Breast epithelium (tissue), 4 donors: ENCODE measurements at regions not wholly inside any gene's neighbourhood (a gene's known extent, or its start where the extent isn't known, plus 50 kb on each side); places are given as distances from the start of the nearest gene placed in this dataset.

Experiments
- DNase-seq, 2 donors: peaks; one replicate each; pipeline ENCODE4 v3.0.0-alpha.2; 2019; ENCODE audit warnings: low spot score in 2 of 2
- H3K27ac ChIP-seq, 2 donors: fragments of 200-600 bp; sonication (generic) in 1 of 2; one replicate each; pipeline ENCODE4 v1.5.1; 2016 to 2019; ENCODE audit warnings: mild to moderate bottlenecking in 1 of 2
- H3K27me3 ChIP-seq, 2 donors: fragments of 200-600 bp; sonication (generic) in 1 of 2; one replicate each; pipeline versions ENCODE4 v1.5.1 to v1.6.0; 2017 to 2019; ENCODE audit warnings: control low read depth in 1 of 2, mild to moderate bottlenecking in 1 of 2
- H3K36me3 ChIP-seq: fragments of 200-600 bp; one replicate; pipeline ENCODE4 v1.5.1; 2019
- H3K4me1 ChIP-seq, 2 donors: fragments of 200-600 bp; sonication (generic); one replicate each; pipeline ENCODE4 v1.5.1; 2016 to 2019; ENCODE audit warnings: control low read depth in 1 of 2
- H3K4me3 ChIP-seq, 3 donors: fragments of 200-600 bp; sonication (generic); 1 replicate in 2 of 3; 2 replicates in 1 of 3; pipeline ENCODE4 v1.5.1; 2016 to 2019; ENCODE audit warnings: mild to moderate bottlenecking in 3 of 3, moderate library complexity in 2 of 3
- H3K9me3 ChIP-seq, 2 donors: fragments of 200-600 bp; sonication (generic) in 1 of 2; one replicate each; pipeline ENCODE4 v1.5.1; 2016 to 2019; ENCODE audit warnings: control low read depth in 1 of 2
- POLR2A ChIP-seq: fragments of 450-650 bp; IDR thresholded peaks from one replicate; pipeline ENCODE4 v1.6.1; 2016; ENCODE audit warnings: antibody characterized with exemption, mild to moderate bottlenecking, moderate library complexity
- POLR2AphosphoS5 ChIP-seq, 3 donors: sonication (generic); formaldehyde crosslinking; IDR thresholded peaks; one replicate each; pipeline ENCODE4 v1.6.1; 2017; ENCODE audit warnings: antibody characterized with exemption in 3 of 3
- intact Hi-C: fragments of 100-400 bp; cut with DNase I; formaldehyde crosslinking; loops from one replicate; pipeline ENCODE4 v1.15.1; 2023; ENCODE audit warnings: low total_unique reads
- TF ChIP-seq, protein P1 (sequence below), 3 donors: fragments of 450-650 bp; IDR thresholded peaks; one replicate each; pipeline ENCODE4 v1.5.1; 2016 to 2017; ENCODE audit warnings: antibody characterized with exemption in 3 of 3, mild to moderate bottlenecking in 3 of 3, moderate library complexity in 3 of 3

DNA sequence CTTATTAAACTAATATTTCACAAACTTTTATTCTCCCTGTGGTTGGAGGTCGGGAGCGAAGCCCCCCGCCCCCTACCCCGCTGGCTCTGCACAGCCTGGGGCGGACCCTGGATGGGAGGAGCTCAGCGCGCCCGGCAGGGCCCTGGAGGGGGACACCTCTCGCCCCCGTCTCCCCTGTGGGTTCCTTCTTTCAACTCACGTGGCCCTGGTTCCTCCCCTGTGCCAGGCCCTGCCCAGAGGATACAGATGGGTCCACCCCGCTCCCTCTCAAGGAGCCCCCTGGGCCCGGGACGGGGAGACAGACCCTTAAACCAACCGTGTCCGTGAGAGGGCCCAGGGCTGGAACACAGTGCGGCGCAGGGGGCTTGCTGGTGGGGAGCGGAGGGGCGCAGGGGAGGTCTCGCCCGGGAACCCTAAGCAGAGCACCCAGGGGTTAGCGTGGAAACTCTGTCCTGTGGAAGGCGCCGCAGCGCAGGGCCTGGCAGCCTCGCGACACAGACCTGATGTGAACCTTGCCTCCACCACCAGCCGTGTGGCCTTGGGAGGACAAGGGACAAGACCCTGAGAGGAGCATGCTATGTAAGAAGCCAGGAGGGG is 103.7 kb upstream of the MVB12B start:
- Histone ChIP-seq H3K27me3 (peaks cover 0 to 51% of the 10 kb centered on the region in 2 donors), H3K4me1 (no peaks in the 10 kb centered on the region), H3K27ac (no peak overlapping the region), H3K9me3 (peaks cover 0 to 13% of the 10 kb centered on the region in 2 donors), H3K36me3 (no peaks in the 10 kb centered on the region), H3K4me3 (no peak overlapping the region)
- TF ChIP-seq, protein P1, sequence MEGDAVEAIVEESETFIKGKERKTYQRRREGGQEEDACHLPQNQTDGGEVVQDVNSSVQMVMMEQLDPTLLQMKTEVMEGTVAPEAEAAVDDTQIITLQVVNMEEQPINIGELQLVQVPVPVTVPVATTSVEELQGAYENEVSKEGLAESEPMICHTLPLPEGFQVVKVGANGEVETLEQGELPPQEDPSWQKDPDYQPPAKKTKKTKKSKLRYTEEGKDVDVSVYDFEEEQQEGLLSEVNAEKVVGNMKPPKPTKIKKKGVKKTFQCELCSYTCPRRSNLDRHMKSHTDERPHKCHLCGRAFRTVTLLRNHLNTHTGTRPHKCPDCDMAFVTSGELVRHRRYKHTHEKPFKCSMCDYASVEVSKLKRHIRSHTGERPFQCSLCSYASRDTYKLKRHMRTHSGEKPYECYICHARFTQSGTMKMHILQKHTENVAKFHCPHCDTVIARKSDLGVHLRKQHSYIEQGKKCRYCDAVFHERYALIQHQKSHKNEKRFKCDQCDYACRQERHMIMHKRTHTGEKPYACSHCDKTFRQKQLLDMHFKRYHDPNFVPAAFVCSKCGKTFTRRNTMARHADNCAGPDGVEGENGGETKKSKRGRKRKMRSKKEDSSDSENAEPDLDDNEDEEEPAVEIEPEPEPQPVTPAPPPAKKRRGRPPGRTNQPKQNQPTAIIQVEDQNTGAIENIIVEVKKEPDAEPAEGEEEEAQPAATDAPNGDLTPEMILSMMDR (IDR thresholded peaks at IDR 0.05), result no peak
- TF ChIP-seq POLR2A, result no peak
- no peak for TF ChIP-seq POLR2AphosphoS5 (IDR thresholded peaks at IDR 0.05)
- DNase-seq, result no peak
- intact Hi-C loops, result no loop called here

DNA sequence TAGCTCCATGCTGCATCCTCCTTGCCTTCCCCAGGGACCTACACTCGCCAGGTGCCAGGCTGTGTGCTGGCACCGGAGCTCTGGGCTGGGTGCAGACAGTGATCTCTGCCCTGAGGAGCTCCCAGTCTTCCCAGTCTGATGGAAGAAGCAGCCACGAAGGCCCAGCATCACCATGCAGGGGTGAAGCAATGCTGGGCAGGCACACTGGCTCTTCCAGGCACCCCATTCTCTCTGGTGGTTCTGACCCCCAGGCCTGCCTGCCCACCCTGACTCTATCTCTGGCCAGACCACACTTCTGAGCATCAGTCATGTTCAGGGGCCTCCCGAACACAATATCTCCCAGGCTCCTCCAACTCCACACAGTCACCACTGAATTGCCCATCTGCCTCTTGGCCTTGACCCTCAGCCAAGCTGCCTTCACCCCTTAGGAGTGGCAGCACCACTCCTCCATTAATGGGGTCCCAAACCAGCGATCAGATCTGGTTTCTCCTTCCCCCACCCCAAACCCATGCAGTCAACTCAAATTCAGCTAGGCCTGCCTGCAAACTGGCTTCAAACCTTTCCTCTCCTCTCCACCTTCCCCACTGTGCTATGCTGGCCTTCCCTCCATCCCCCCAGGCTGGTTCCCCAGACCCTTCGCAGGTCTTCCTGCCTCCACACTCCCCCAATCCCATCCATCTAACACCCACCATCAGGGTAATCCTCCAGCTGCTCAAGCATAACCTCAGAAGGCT is 102.7 kb upstream of the MVB12B start:
- intact Hi-C loops, result no loop called here
- TF ChIP-seq POLR2AphosphoS5 (IDR thresholded peaks at IDR 0.05), result no peak
- TF ChIP-seq POLR2A, result no peak
- TF ChIP-seq, protein P1 (IDR thresholded peaks at IDR 0.05), result no peak
- no peaks in the 10 kb centered on the region for H3K36me3 ChIP-seq
- no peak overlapping the region for H3K27ac ChIP-seq
- DNase-seq, result no peak
- peaks cover 0 to 13% of the 10 kb centered on the region in 2 donors for H3K9me3 ChIP-seq
- no peak overlapping the region for H3K4me3 ChIP-seq
- no peaks in the 10 kb centered on the region for H3K4me1 ChIP-seq
- H3K27me3 ChIP-seq, result peaks cover 0 to 51% of the 10 kb centered on the region in 2 donors

DNA sequence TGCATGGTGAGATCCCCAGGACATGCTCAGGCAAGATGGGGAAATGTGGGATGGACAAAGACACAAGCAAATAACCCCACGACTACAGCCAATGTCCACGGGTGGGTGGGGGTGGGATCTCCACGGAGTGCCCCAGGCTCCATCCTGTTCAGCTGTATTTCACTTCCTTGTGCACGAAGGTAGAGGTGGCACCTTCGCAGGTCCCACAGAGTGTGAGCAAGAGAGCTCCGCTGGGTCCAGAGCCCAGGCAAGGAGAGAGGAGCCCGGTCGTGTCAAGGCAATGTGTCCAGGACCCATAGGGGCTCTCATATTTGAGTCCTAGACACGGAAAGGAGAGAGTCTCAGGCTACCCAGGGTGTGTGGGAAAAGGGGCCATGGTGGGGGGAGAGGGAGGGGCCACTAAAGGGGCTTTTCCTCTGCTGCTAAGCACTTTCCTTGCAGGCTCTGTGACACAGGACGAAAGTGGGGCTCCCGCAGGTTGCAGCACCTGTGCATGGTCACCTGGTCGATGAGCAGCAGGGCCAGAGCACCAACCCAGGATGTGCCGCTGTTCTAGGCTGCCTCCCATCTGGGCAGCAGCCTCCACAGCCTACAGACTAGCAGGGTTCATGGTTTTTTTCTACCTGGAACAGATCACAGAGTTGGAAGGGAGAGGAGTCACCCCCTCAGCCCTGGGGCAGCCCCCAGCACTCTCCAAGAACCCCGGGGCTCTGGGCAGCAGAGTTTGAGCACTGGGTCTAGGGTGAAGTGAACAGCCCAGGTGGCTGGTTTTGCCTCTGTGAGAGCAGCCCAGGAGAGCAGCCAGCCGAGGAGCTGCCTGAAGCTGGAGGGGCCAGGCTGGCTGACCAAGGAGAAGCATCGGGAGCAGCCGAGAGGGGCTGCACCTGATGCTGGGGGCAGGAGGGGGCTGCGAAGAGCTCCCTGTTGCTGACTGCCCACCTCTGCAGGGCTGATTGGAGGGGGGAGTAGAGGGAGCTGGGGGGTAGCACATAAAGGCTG is 100.7 kb upstream of the MVB12B start:
- Histone ChIP-seq H3K9me3 (peaks cover 0 to 11% of the 10 kb centered on the region in 2 donors), H3K36me3 (no peaks in the 10 kb centered on the region), H3K4me1 (no peaks in the 10 kb centered on the region), H3K27ac (no peak overlapping the region), H3K4me3 (no peak overlapping the region), H3K27me3 (peaks cover 0 to 44% of the 10 kb centered on the region in 2 donors)
- no peak for TF ChIP-seq POLR2A
- TF ChIP-seq POLR2AphosphoS5 (IDR thresholded peaks at IDR 0.05), result no peak
- TF ChIP-seq, protein P1 (IDR thresholded peaks at IDR 0.05), result no peak
- intact Hi-C loops, result no loop called here
- no peak for DNase-seq

DNA sequence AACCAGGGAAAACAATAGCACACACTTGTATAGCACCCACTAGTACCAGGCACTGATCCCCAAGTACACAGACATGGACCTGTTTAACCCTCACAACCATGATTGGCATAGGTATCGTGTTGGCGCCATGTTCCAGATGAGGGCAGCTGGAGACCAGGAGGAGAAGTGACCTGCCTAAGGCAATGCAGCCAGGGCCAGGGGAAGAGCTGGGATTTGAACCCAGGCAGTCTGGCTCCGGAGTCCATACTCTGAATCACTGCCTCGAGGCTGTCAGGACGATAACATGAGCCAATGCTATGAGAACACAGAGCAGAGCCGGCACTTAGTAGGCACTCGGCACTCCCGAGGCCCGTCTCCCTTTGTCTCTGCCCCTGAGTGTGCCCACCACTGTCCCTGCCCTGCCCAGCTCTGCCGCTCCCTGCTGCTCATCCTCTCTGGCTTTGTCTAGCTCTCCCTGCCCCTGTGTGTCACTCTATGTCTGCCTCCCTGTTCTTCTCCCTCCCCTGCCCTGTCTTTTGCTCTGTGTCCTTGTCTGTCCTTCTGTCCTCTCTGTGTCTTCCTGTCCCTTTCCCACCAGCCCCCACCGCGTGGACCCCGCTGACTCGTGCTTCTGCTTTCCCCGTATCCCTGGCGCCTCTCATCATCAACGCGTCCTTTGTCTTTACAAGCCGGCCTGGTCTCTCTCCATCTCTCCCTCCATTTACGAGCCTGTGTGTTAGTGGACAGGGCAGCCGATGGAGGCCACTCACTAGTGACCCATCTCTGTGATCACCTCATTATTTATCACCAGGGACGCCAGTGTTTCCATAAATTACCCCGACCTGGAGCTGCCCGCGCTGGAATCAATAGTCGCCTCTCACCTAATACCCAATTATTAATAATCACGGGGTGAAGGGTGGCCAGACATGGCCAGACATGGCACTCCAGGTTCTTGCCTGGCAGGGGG is 99.4 kb upstream of the MVB12B start:
- peaks cover 0 to 34% of the 10 kb centered on the region in 2 donors for H3K27me3 ChIP-seq
- no peaks in the 10 kb centered on the region for H3K9me3 ChIP-seq
- intact Hi-C loops, result no loop called here
- DNase-seq, result no peak
- H3K36me3 ChIP-seq, result no peaks in the 10 kb centered on the region
- no peak overlapping the region for H3K4me3 ChIP-seq
- H3K27ac ChIP-seq, result no peak overlapping the region
- TF ChIP-seq POLR2AphosphoS5 (IDR thresholded peaks at IDR 0.05) (no peak), POLR2A (no peak)
- TF ChIP-seq, protein P1 (IDR thresholded peaks at IDR 0.05), result no peak
- H3K4me1 ChIP-seq, result no peaks in the 10 kb centered on the region
